ENCODE measurements at regions not wholly inside any gene's neighbourhood (a gene's known extent, or its start where the extent isn't known, plus 50 kb on each side); places are given as distances from the start of the nearest gene placed in this dataset.

- no peak for DNase-seq (ENCODE audit: low read depth)
Measured at GRCh38 chr17:17398188-17398942, 78.4 kb upstream of the MED9 start.

GRCh38 chr17:17398943-17399926, 77.6 kb upstream of the MED9 start:
- DNase-seq (ENCODE audit: low read depth): no peak

- DNase-seq (ENCODE audit: low read depth): no peak
Measured at GRCh38 chr17:17400070-17400469, 76.7 kb upstream of the MED9 start.

- no peak for DNase-seq (ENCODE audit: low read depth)
Measured at GRCh38 chr17:17400566-17401184, 76.1 kb upstream of the MED9 start.

- no peak for DNase-seq (ENCODE audit: low read depth)
Measured at GRCh38 chr17:17401271-17401781, 75.5 kb upstream of the MED9 start.

- no peak for DNase-seq (ENCODE audit: low read depth)
Measured at GRCh38 chr17:17402558-17402957, 74.2 kb upstream of the MED9 start.

GRCh38 chr17:17403065-17403464, 73.7 kb upstream of the MED9 start:
- no peak for DNase-seq (ENCODE audit: low read depth)

- DNase-seq (ENCODE audit: low read depth): no peak
Measured at GRCh38 chr17:17403899-17404576, 72.8 kb upstream of the MED9 start.

GRCh38 chr17:17405673-17406072, 71.1 kb upstream of the MED9 start:
- DNase-seq (ENCODE audit: low read depth): no peak

GRCh38 chr17:17406225-17406624, 70.6 kb upstream of the MED9 start:
- no peak for DNase-seq (ENCODE audit: low read depth)

- no peak for DNase-seq (ENCODE audit: low read depth)
Measured at GRCh38 chr17:17408236-17408794, 68.5 kb upstream of the MED9 start.

GRCh38 chr17:17410357-17410756, 66.4 kb upstream of the MED9 start:
- DNase-seq (ENCODE audit: low read depth): no peak

- DNase-seq (ENCODE audit: low read depth): peak; percentile 68
Measured at GRCh38 chr17:17411692-17412091, 65.1 kb upstream of the MED9 start.

GRCh38 chr17:17412326-17412725, 64.5 kb upstream of the MED9 start:
- DNase-seq (ENCODE audit: low read depth): peak; percentile 67

GRCh38 chr17:17413215-17413792, 63.5 kb upstream of the MED9 start:
- DNase-seq (ENCODE audit: low read depth): no peak

GRCh38 chr17:17413821-17414220, 63.0 kb upstream of the MED9 start:
- DNase-seq (ENCODE audit: low read depth): no peak

- DNase-seq (ENCODE audit: low read depth): peak; percentile 71
Measured at GRCh38 chr17:17414341-17414805, 62.4 kb upstream of the MED9 start.

GRCh38 chr17:17415006-17415405, 61.8 kb upstream of the MED9 start:
- no peak for DNase-seq (ENCODE audit: low read depth)

GRCh38 chr17:17416007-17416399, 60.8 kb upstream of the MED9 start:
- DNase-seq (ENCODE audit: low read depth): peak; percentile 43

- peak; percentile 63 for DNase-seq (ENCODE audit: low read depth)
Measured at GRCh38 chr17:17416400-17417360, 60.1 kb upstream of the MED9 start.
